HEK293T (cell line): ENCODE measurements at regions not wholly inside any gene's neighbourhood (a gene's known extent, or its start where the extent isn't known, plus 50 kb on each side); places are given as distances from the start of the nearest gene placed in this dataset.

ENCODE experiments used
- CTCF ChIA-PET: fragments of 350-600 bp; formaldehyde crosslinking; extraction: SDS; loops from one replicate; lab custom pipeline; 2021; ENCODE audit warnings: antibody characterized with exemption, inconsistent platforms; lab: Yijun Ruan, JAX
- POLR2A ChIA-PET: fragments of 350-600 bp; formaldehyde crosslinking; extraction: SDS; loops from one replicate; lab custom pipeline; 2020; ENCODE audit warnings: antibody characterized with exemption, inconsistent platforms; lab: Yijun Ruan, JAX
- DNase-seq: peaks from one replicate; pipeline ENCODE4 v3.0.0; 2012; ENCODE audit warnings: mixed read lengths; ENCODE audit errors: extremely low spot score
- ARNT ChIP-seq: fragments of 450-650 bp; IDR thresholded peaks from 2 replicates; pipeline ENCODE4 v1.6.1; 2017; ENCODE audit warnings: mild to moderate bottlenecking
- CTBP1 ChIP-seq: fragments of 450-650 bp; IDR thresholded peaks from 2 replicates; pipeline ENCODE4 v1.6.1; 2016; ENCODE audit warnings: borderline replicate concordance
- ELF4 ChIP-seq: fragments of 450-650 bp; IDR thresholded peaks from 2 replicates; pipeline ENCODE4 v1.6.1; 2017; ENCODE audit warnings: antibody characterized with exemption
- FOXA1 ChIP-seq: fragments of 450-650 bp; IDR thresholded peaks from 2 replicates; pipeline ENCODE4 v1.6.1; 2016; ENCODE audit warnings: mild to moderate bottlenecking
- FOXK2 ChIP-seq: fragments of 450-650 bp; IDR thresholded peaks from 2 replicates; pipeline ENCODE4 v1.6.1; 2016; ENCODE audit warnings: mild to moderate bottlenecking
- FOXM1 ChIP-seq: fragments of 450-650 bp; IDR thresholded peaks from 2 replicates; pipeline ENCODE4 v1.6.1; 2017; ENCODE audit warnings: mild to moderate bottlenecking, borderline replicate concordance
- HDGF ChIP-seq: fragments of 450-650 bp; IDR thresholded peaks from 2 replicates; pipeline ENCODE4 v1.6.1; 2017; ENCODE audit warnings: antibody characterized with exemption, borderline replicate concordance
- L3MBTL2 ChIP-seq: fragments of 450-650 bp; conservative IDR thresholded peaks from 2 replicates; pipeline ENCODE4 v1.6.1; 2016; ENCODE audit warnings: mild to moderate bottlenecking
- LEF1 ChIP-seq: fragments of 450-650 bp; IDR thresholded peaks from 2 replicates; pipeline ENCODE4 v1.6.1; 2017; ENCODE audit warnings: mild to moderate bottlenecking, borderline replicate concordance
- NFRKB ChIP-seq: fragments of 450-650 bp; IDR thresholded peaks from 2 replicates; pipeline ENCODE4 v1.6.1; 2016; ENCODE audit warnings: mild to moderate bottlenecking, moderate library complexity
- PKNOX1 ChIP-seq: fragments of 450-650 bp; IDR thresholded peaks from 2 replicates; pipeline ENCODE4 v1.6.1; 2016
- SP1 ChIP-seq: fragments of 450-650 bp; IDR thresholded peaks from 2 replicates; pipeline ENCODE4 v1.6.1; 2017
- SUZ12 ChIP-seq: fragments of 450-650 bp; IDR thresholded peaks from 2 replicates; pipeline ENCODE4 v1.6.1; 2016; ENCODE audit warnings: mild to moderate bottlenecking
- TARDBP ChIP-seq: fragments of 450-650 bp; IDR thresholded peaks from 2 replicates; pipeline ENCODE4 v1.6.1; 2016
- ZNF384 ChIP-seq: fragments of 450-650 bp; IDR thresholded peaks from 2 replicates; pipeline ENCODE4 v1.6.1; 2016

GRCh38 chr9:80437091-80437640 is 865.4 kb downstream of the TLE4 start:
- CTCF ChIA-PET: no interaction called here
- TF ChIP-seq SP1: no peak
- POLR2A ChIA-PET: no interaction called here
- DNase-seq: no peak

GRCh38 chr9:80435591-80435990 is 863.8 kb downstream of the TLE4 start:
- ChIA-PET CTCF (no interaction called here), POLR2A (no interaction called here)
- TF ChIP-seq NFRKB: no peak
- no peak for TF ChIP-seq SUZ12
- no peak for TF ChIP-seq ARNT
- no peak for TF ChIP-seq TARDBP
- no peak for TF ChIP-seq LEF1
- no peak for DNase-seq

DNA sequence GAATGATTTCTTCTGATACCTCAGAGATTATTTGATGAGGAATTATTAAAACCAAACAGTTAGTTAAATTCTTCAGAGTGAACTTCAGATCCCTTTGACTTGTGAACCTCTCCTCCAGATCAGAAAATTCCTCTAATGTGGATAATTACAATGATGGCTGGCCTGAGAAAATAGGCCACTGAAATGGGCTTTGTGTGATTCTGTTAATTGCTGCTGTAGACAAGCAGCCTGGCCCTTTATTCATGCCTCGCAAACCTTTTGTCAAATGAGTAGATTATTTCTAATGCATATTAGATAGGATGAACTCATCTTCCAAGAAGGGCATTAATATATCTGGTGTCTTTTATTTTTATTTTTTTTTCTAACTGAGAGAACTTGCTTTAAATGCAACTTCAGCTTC is 855.2 kb downstream of the TLE4 start:
- no peak for TF ChIP-seq ARNT
- no peak for TF ChIP-seq SUZ12
- TF ChIP-seq HDGF: no peak
- TF ChIP-seq ZNF384: no peak
- TF ChIP-seq CTBP1: no peak
- CTCF ChIA-PET: no interaction called here
- no peak for DNase-seq
- POLR2A ChIA-PET: no interaction called here

GRCh38 chr9:80417211-80417773 is 845.5 kb downstream of the TLE4 start:
- no peak for DNase-seq
- TF ChIP-seq L3MBTL2: no peak
- no peak for TF ChIP-seq FOXM1
- no peak for TF ChIP-seq NFRKB
- TF ChIP-seq FOXK2: no peak
- TF ChIP-seq HDGF: no peak
- TF ChIP-seq PKNOX1: no peak
- CTCF ChIA-PET: no interaction called here
- POLR2A ChIA-PET: no interaction called here

GRCh38 chr9:80410106-80410505 is 838.3 kb downstream of the TLE4 start:
- ChIA-PET CTCF (no interaction called here), POLR2A (no interaction called here)
- DNase-seq: no peak
- TF ChIP-seq PKNOX1 (peak; percentile 38; the same call in 1 of the 2 replicates), SP1 (no peak), L3MBTL2 (no peak), ARNT (no peak)

- ChIA-PET POLR2A (no interaction called here), CTCF (no interaction called here)
Observed at GRCh38 chr9:80407220-80407619, 835.5 kb downstream of the TLE4 start.

DNA sequence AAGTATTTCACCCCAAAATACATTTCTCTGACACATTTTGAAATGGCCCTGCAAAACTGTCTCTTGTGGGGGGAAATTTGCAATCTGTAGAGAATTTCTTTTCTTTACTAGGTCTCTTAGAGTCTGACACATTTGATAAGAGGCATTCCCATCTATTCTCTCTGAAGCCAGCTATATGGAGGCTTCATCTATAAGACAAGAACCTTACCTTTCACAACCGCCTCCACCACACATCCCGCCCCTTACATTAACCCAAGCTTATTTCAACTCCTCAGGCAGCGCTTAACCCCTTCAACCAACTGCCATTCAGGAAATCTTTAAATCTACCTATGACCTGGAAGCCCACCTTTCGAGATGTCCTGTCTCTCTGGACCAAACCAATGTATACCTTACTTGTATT is 829.5 kb downstream of the TLE4 start:
- no peak for TF ChIP-seq NFRKB
- TF ChIP-seq SP1: no peak
- no peak for TF ChIP-seq ARNT
- no peak for TF ChIP-seq CTBP1
- TF ChIP-seq ELF4: no peak
- no peak for DNase-seq
- CTCF ChIA-PET: no interaction called here
- POLR2A ChIA-PET: no interaction called here

More at GRCh38 chr9:80407220-80407619, 835.5 kb downstream of the TLE4 start:
- no peak for DNase-seq
- TF ChIP-seq CTBP1: no peak
- TF ChIP-seq FOXA1: no peak
- no peak for TF ChIP-seq ZNF384
- no peak for TF ChIP-seq TARDBP
- TF ChIP-seq NFRKB: no peak

DNA sequence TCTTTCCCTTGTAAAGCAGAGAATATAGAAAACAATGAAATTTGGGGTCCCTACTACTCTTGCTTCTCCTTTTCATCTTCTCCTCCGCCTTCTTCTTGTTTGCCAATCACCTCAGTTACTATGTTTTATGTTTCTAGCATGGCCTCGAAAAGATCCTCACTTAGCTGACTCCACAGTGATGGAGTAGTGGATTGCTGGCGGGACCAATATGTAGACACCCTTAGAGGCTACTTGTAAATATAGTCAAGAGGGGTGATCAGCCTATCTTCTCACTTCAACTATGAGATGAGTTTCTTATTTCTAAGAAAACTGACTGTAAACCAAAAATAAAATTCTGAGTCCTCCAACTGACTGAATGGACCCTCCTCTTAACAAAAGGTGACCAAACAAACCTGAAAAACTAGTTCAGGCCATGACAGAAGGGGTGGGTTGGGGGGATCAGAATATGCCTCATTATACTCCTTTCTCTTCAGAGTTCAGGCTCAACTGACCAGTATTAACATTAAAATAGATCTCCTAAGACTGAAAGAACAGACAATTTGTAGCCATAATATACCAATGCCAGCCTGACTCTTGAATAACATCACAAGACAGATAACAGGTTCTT is 829.0 kb downstream of the TLE4 start:
- POLR2A ChIA-PET: no interaction called here
- CTCF ChIA-PET: no interaction called here
- TF ChIP-seq NFRKB (no peak), FOXM1 (no peak), SP1 (no peak), ELF4 (no peak), ZNF384 (no peak), PKNOX1 (no peak), FOXK2 (no peak), L3MBTL2 (no peak), ARNT (no peak), SUZ12 (no peak), CTBP1 (no peak)
- DNase-seq: no peak
